ENCODE measurements at regions not wholly inside any gene's neighbourhood (a gene's known extent, or its start where the extent isn't known, plus 50 kb on each side); places are given as distances from the start of the nearest gene placed in this dataset.
A peak's percentile ranks its signal among the peaks of the same experiment; 100 is the strongest.

DNA sequence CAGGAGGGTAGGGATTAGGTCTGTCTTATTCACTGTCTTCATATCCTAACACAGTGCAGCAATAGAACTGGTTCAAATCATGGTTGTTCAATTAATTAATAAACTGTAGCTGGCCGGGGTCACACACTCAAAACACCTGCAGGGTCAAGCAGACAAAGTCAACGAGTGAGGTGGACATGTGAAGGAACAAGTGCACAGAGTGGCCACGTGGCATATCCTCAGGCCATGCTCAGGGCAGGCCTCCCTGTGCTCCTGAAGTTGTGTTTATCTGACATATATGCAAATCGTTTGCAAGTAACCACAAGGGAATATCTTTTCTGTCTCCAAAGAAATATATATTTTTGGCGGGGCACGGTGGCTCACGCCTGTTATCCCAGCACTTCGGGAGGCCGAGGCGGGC lies 98.5 kb upstream of the ZMIZ1 start:
- DNase-seq (ENCODE audit: extremely low read depth in 1 of 2, low read depth in 1 of 2), result no peak

DNA sequence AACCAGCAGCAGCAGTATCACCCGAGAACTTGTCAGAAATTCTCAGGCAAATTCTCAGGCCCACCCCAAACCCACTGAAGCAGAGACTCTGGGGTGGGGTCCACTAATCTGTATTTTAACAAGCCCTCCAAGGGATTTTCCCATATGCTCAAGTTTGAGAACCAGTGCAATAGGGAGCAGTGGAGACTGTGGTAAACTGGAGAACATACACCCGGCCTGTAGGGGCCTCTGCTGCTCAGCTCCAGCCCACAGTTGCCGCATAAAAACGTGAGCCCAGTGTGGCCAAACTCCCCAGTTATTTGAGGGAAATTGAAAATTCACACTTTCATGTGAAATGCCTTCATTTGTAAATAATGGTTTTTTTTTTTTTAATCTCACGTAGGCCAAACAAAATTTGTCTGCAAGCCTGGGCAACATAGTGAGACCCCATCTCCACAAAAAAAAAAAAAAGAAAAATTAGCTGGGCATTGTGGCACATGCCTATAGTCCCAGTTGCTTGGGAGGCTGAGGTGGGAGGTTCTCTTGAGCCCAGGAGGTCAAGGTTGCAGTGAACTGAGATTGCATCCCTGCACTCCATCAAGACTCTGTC lies 97.6 kb upstream of the ZMIZ1 start:
- no peak for DNase-seq (ENCODE audit: extremely low read depth in 1 of 2, low read depth in 1 of 2)

DNA sequence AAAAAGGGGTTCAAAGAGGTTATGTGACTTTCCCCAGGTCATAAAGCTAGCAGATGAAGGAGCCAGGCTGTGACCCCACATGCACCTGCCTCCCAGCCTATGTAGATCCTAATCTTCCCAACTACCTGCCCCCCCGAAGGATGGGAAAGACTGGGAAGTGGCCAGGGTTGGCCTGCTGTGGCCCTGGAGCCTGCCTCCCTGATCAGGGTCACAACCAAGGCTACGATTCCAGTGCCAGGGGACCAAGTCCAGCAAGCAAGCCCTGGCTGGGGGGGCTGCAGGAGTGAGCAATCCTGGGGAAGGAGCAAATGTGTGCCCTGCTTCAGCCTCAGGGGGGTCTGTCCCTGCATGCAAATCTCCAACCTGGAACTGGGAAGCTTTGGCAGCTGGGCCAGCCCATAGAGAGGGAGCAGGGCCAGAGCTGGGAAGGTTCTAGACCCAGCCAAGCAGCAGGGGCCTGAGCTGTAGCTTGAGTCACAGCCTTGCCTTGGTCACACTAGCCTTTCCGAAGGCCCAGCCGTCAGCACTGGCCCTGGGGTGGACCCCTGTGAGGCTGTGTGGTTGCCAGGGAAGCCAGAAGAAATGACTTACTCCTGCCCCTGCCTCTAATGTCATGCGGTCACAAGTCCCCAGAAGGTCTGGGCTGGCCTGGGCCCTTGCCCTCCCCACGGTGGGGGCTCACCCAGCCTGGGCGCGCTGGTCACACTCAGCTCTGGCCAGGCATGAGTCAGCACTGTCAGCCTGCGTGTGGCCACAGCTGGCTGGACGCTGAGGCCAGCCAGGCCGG lies 96.4 kb upstream of the ZMIZ1 start:
- no peak for DNase-seq (ENCODE audit: extremely low read depth in 1 of 2, low read depth in 1 of 2)

DNA sequence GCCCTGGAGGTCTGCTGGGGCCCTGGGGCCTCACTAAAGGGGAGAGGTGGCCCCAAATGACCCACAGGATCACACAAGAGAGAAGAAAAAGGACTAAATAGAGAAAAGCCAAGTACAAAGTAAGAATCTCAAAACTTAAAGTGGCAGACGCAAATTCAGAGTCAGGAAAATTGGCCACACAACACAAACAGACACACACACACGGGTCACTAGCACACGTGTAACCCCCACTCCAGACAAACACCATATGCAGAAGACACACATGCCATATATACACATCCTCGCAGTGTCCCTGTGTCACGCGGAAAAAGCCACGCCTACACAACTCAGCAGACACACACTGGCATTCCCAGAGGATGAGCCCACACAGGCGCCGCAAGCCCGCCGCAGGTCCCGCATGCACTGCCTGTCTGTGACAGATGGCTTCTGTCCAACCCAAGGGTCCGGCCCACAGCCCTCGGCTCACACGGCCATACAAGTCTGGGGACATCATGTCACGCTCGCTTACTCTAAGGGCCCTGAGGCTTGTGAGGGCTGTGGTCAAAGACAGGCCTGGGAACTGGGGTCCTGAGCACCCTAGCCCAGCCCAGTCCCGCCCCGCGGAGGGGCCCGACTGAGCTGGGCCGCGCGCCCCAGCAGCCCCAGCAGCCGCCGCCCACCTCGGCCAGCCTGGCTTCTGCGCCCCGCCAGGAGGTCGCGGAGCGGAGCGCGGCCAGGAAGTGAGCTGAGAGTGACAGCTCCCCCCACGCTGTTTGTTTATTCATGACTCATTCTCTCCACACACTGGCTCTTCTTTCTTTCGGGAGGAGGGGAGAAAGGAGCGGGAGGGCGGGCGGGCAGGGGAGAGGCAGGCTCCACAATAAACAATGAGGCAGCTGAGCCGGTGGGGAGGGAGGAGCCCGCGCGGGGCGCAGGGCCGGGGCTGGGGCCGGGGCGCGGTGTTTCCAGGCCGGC lies 95.5 kb upstream of the ZMIZ1 start:
- DNase-seq (ENCODE audit: extremely low read depth in 1 of 2, low read depth in 1 of 2), result peak; percentile 25 to 46

DNA sequence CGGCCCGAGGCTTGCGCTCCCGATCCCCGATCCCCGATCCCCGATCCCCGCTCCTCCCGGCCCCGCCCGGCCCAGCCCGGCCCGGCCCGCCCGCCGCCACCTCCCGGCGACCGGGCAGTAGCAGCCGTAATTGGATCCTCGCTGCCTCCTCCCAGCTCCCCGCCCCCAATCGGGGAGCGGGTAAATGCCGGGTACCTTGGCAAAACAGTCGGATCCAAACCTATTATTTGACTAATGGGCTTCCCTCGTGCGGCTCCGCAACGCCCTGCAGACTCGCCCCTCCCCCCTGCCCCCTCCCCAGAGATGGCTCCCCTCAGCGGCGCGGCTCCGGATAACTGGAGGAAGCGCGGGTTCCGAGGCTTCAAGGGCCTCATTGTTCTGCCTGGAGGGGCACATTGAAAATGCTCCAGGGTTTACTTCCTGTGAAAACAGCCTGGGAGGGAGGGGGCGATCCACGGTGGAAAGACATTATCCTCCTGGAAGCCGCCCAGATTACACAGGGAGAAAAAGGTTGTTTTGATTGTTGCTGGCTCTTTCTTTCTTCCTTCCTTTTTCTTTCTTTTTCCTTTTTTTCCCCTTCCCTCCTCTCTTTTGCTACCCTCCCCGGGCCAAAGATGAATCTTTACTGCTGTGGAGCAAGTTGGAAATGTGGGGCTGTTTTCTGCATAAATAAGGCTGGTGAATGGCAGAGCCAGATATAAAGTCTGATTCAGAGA lies 94.7 kb upstream of the ZMIZ1 start:
- DNase-seq (ENCODE audit: extremely low read depth in 1 of 2, low read depth in 1 of 2), result peak in 1 of 2 donors; percentile 14

DNA sequence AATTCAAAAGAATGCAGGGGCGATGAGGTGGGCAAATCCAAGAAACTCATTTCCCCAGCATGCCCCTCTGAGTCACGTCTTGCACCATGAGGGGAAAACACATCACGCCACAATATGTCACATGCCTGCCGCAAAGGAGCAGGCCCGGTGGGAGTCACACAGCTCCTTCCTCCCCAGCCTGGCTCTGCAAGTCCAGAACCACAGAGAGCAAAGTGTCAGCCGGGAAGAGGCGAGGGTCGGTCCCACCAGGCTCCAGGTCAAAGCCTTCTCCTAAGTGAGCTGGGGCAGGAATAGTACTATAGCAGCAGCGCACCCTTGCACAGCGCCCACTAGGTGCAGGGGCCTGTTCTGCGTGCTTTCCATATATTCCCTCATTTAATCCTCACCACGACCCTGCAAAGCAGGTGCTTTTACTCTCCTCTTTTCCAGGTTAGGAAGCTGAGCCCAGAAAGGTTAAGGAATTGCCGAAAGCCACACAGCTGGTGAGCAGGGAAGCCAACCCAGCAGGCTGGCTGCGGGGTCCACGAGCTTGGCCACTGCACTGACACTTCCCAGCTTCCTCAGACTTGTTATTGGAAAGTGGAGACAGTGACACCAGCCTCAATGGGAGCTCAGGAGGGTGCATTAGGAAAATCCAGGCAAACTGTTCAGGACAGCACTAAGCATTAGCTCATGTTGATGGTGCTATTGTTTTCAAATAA lies 94.0 kb upstream of the ZMIZ1 start:
- peak in 1 of 2 donors; percentile 30 for DNase-seq (ENCODE audit: extremely low read depth in 1 of 2, low read depth in 1 of 2)

DNA sequence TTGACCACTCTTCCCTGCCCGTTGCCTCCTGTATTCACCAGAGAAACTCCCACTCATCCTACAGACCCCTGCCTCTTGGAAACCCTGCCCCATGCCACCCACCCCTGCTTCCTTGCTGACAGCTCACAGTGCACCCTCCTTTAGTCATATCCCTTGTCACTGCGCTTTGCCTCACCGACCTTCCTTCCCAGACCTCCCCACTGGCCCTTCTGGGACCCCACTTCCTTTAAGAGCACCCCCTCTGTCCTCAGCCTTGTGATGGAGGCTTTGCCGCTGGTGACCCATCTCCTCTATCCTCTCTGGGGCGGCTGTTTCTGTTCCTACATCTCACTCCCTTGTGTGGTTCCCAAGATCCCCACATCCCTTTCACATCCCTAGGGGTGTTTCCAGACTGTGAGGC lies 92.8 kb upstream of the ZMIZ1 start:
- no peak for DNase-seq (ENCODE audit: extremely low read depth in 1 of 2, low read depth in 1 of 2)

DNA sequence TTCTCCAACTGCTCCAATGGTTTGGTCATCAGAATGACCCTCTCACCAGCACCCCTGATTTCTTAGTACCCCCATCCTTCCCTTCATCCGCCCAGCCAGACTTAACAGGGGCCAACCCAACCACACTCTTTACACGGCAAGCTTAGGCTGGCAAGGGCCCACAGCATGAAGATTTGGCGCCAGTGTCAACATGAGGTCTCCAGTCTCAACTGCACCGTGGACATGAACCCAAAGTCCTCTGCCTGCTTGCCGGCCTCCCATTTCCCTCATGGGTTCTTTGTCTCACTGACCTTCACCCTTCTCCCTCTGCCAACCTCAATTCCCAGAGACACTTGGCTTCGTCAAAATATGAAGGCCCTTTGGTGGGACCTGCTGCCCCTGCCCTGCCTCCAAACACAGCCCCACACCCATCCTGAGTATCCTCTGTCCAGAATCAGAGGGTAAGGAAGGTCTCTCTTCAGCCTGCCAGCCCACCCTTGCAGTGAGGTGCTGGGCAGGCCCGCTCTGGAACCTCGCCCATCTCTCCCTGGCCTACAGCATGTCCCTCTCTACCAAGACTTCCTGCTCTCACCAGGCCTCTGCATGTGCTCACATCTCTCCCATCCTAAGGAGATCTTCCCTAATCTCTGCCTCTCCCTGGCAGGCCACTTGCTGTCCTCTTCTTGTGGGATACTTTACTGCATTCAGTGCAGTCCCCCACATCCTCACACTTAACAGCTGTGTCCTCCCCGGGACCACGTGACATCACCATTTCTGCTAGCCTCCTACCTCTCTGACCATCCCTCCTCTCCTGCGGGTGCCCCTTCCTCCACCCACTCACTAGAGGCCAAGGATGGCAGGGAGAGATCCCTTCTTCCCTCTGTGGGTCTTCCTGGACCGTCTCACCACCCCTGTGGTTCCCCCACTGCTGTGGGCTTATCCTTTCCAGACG lies 91.7 kb upstream of the ZMIZ1 start:
- DNase-seq (ENCODE audit: extremely low read depth in 1 of 2, low read depth in 1 of 2), result no peak

DNA sequence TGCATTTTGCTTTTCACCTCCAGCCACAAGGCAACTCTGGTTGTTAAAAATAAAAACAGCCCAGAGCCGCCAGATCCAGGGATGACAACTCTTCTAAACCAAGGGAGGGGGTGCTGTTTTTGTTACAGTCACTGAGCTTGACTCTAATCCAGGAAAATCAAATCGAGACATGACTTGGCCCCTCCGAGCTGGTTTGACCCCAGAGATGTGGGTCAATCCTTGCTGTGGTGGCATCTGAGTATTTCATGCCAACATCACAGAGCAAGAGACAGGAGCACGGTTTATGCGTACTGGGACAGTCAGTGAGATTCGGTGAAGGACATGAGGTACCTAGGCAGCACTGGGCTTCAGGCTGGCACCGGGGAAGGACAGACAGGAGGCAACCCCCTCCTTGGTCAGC lies 88.8 kb upstream of the ZMIZ1 start:
- DNase-seq (ENCODE audit: extremely low read depth in 1 of 2, low read depth in 1 of 2), result no peak

DNA sequence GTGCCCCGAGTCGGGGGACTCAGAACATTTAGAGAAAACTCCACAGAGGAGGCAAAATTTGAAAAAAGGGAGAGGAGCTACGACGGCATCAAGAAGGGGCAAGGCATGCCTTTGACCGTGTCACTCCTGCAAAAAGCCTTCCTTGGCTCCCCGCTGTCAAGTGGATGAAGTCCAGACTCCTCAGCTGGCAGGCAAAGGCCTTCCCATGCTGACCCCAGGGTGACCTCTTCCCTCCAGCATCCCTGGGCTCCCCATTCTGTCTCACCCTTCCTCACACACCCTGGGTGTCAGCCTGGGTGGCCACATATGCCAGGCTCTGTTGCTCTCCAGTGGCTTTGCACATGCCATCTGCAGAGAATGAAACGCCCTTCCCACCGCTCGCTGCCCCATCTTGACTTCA lies 88.4 kb upstream of the ZMIZ1 start:
- no peak for DNase-seq (ENCODE audit: extremely low read depth in 1 of 2, low read depth in 1 of 2)

DNA sequence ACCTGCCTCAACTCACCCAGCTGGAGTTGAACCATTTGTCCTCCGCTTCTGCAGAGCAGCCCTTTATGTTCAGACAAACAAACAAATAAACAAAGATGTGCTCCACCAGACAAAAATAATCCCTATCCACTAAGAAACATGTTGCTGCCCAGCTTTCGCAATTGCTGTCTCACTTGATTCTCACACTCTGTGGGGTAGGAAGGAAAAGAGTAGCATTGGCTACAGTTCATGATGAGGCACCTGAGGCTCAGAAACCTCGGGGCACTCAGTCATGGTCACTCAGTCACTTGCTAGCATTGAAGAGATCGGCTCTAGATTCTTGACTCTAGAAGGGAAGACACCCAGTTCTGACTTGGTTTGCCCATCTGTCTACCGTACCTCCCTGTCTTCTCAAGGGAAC lies 88.0 kb upstream of the ZMIZ1 start:
- no peak for DNase-seq (ENCODE audit: extremely low read depth in 1 of 2, low read depth in 1 of 2)

DNA sequence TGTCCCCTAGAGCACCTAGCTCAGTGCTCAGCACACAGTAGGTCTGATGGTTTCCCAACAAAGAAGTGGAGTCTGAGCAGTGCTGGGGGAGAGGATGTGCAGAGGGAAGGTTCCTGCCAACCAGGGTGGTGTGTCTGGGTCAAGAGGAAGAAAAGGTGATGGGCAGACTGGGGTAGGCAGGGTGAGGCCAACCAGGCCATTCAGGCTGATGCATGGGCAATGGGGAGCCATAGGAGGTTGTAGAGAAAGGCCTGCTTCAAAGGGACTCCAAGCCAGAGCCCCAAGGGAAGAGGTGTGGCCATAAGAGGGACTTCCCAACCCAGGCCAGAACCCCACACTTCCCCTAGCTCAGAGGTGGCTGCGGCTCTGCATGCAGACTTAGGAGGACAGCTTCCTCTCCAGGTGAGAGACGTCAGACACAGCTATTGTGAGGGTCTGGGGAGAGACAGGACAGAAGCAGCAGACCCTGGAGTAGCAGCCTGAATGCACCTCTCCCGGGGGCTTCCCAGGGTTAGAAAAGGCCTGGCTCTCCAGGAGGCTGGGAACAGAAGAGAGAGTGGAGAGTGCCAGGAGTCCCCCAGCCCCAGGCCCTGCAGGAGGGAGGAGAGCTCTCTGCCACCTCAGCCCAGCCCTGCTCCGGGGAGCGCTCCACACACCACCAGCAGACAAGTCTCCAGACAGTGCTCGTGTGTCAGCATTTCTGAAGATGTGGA lies 87.4 kb upstream of the ZMIZ1 start:
- no peak for DNase-seq (ENCODE audit: extremely low read depth in 1 of 2, low read depth in 1 of 2)

DNA sequence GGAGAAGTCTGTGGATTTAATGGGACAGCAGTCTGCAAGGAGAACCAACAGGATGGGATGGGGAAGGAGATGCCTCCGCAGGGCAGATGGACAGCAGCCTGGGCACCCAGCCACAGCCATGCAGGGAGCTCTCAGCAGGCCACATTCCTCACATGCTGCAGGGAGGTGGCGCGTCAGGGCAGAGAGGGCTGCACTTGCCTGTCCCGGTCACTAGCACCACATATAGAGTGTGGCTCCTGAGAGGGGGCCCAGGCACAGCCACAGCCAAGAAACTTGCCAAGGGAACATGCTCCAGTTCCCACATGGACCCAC lies 86.8 kb upstream of the ZMIZ1 start:
- no peak for DNase-seq (ENCODE audit: extremely low read depth in 1 of 2, low read depth in 1 of 2)

DNA sequence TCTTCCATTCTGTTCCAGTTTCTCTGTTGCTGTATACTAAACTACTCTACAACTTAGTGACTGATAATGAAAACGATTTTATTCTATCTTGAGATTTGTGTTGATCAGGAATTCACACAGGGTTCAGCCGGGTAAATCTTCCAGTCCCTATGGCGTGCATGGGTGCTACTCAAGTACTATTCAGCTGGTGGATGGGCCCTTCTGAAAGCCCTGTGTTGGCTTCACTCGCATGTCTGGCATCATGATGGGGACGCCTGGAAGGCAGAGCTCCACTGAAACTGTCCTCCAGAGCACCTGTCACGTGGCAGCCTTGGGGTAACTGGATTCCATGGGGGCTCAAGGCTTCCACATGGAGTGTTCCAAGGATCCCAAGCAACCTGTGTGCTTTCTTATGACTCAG lies 86.0 kb upstream of the ZMIZ1 start:
- no peak for DNase-seq (ENCODE audit: extremely low read depth in 1 of 2, low read depth in 1 of 2)

DNA sequence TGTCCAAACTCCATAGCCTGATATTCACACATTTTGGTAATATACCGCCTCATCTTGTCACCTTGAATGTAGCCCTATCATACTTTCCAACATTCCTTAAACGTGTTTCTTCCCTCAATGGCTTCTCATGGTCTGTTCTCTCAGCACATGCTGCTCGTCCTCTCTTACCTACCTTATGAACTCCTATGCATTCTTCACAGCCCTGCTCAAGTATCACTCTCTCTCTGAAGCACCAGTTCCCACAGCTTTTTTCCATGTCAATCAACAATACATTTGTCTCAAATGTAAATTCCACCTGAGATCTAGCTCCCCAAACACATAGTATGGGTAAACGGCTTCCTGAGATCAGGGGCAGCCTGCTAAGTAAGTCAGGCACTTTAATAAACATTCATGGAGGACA lies 85.2 kb upstream of the ZMIZ1 start:
- DNase-seq (ENCODE audit: extremely low read depth in 1 of 2, low read depth in 1 of 2), result no peak

DNA sequence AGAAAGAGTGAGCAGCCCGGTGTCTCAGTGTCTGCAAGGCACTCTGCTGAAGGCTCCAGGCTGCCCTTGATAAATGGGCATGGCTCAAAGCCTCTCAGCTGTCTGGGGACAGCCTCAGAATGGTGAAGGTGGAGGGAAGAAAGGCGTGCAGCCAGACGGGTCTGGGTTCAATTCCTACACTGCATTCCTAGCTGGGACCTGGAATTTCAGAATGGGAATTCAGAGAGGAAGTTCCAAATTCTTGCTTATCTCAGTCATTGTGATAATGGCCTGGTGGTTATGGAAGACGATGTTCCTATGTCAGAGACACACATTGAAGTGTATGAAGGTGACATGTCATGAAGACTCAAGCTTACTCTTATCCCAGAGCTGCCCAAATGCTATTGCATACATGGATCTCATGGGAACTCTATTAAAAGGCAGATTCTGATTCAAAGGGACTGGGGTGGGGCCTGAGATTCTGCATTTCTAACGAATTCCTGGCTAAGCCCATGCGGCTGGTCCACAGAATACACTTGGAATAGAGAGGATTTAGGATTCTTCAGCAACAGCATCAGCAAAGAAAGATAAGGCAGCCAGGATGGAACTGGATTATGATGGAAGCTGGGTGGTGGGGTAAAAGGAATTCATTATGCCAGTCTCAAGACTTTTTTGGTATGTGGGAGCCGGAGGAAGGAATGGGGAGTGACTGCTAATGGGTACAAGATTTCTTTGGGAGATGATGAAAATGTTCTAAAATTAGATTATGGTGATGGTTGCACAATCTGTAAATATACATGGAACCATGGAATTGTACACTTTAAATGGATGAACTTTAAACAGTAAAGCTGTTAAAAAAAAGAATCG lies 82.6 kb upstream of the ZMIZ1 start:
- no peak for DNase-seq (ENCODE audit: extremely low read depth in 1 of 2, low read depth in 1 of 2)

DNA sequence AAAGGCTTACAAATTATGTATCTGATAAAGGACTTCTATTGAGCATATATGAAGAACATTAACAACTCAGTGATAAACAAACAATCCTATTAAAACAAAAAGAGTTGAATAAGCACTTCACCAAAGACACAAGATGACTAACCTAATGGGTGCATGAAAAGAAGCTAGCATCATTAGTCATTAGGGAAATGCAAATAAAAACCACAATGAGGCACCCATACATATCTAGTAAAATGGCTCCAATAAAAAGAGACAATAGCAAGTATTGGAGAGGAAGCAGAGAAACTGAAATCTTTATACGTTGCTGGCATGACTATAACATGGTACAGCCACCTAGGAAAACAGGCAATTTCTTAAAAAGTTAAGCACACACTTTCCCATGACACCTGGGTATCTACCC lies 77.6 kb upstream of the ZMIZ1 start:
- no peak for DNase-seq (ENCODE audit: extremely low read depth in 1 of 2, low read depth in 1 of 2)

DNA sequence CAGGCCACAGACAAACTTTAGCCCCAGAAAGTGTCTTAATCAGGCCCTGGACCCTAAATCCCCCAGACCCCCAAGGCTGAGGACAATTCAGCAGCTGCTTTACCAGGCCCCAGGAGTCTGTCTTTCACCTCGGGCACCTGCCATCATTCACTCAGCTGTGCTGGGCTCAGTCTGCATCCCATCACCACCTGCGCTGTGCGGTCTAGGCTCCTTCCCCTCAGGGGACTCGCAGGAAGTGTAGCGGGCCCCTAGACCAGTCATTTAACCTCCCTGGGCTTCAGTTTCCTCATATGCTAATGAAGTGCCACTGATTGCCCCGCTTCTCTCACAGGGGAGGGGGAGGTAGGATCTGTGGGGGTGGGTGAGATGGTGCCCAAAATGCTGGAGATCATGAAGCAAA lies 76.4 kb upstream of the ZMIZ1 start:
- no peak for DNase-seq (ENCODE audit: extremely low read depth in 1 of 2, low read depth in 1 of 2)
